OCI-LY1 (cell line): ENCODE measurements at regions not wholly inside any gene's neighbourhood (a gene's known extent, or its start where the extent isn't known, plus 50 kb on each side); places are given as distances from the start of the nearest gene placed in this dataset.

Source experiments
- H2AFZ ChIP-seq: fragments of 200-600 bp; sonication (generic), shearing (Covaris generic); 2 replicates; pipeline ENCODE4 v1.6.0; 2014; ENCODE audit warnings: antibody characterized with exemption, mild to moderate bottlenecking, low read length
- H3F3A ChIP-seq: fragments of 200-600 bp; sonication (generic), shearing (Covaris generic); 2 replicates; pipeline ENCODE4 v1.6.0; 2014; ENCODE audit warnings: mild to moderate bottlenecking, antibody characterized with exemption, low read length, moderate library complexity; ENCODE audit not compliant: insufficient read depth
- H3K27ac ChIP-seq: fragments of 200-600 bp; sonication (generic); 2 replicates; pipeline ENCODE4 v1.5.1; 2014; ENCODE audit warnings: low read length, mixed run types, mild to moderate bottlenecking, low read depth; ENCODE audit not compliant: poor library complexity, severe bottlenecking
- H3K27me3 ChIP-seq: fragments of 200-600 bp; sonication (generic); 2 replicates; pipeline ENCODE4 v1.6.0; 2014; ENCODE audit warnings: antibody characterized with exemption, mild to moderate bottlenecking, low read length, moderate library complexity; ENCODE audit not compliant: insufficient read depth
- H3K36me3 ChIP-seq: fragments of 200-600 bp; sonication (generic); 2 replicates; pipeline ENCODE4 v1.6.1; 2014; ENCODE audit warnings: mild to moderate bottlenecking, antibody characterized with exemption, low read length, moderate library complexity, mixed read lengths; ENCODE audit not compliant: insufficient read depth
- H3K4me1 ChIP-seq: fragments of 200-600 bp; sonication (generic); 2 replicates; pipeline ENCODE4 v1.5.1; 2014; ENCODE audit warnings: mild to moderate bottlenecking, low read length, moderate library complexity; ENCODE audit not compliant: insufficient read depth, severe bottlenecking
- H3K4me2 ChIP-seq: fragments of 200-600 bp; sonication (generic), shearing (Covaris generic); 2 replicates; pipeline ENCODE4 v1.6.1; 2014; ENCODE audit warnings: low read length
- H3K4me3 ChIP-seq: fragments of 200-600 bp; sonication (generic); 2 replicates; pipeline ENCODE4 v1.5.1; 2014; ENCODE audit warnings: low read length, low read depth, mild to moderate bottlenecking, mixed read lengths; ENCODE audit not compliant: poor library complexity, severe bottlenecking
- H3K79me2 ChIP-seq: fragments of 200-600 bp; shearing (Covaris generic); 2 replicates; pipeline ENCODE4 v1.6.1; 2016; ENCODE audit warnings: mixed run types, low read length, mixed read lengths; ENCODE audit not compliant: insufficient read depth
- H3K9ac ChIP-seq: fragments of 200-600 bp; sonication (generic), shearing (Covaris generic); 2 replicates; pipeline ENCODE4 v1.6.1; 2014; ENCODE audit warnings: mild to moderate bottlenecking, low read length, mixed read lengths
- H3K9me2 ChIP-seq: fragments of 200-600 bp; sonication (generic), shearing (Covaris generic); 2 replicates; pipeline ENCODE4 v1.6.1; 2014; ENCODE audit warnings: low read depth, mild to moderate bottlenecking, low read length, mixed read lengths
- H3K9me3 ChIP-seq: fragments of 200-600 bp; shearing (Covaris generic); 2 replicates; pipeline ENCODE4 v1.6.1; 2014; ENCODE audit warnings: low read length, mixed read lengths
- H4K20me1 ChIP-seq: fragments of 200-600 bp; sonication (generic), shearing (Covaris generic); 2 replicates; pipeline ENCODE4 v1.6.0; 2016; ENCODE audit warnings: mild to moderate bottlenecking, low read length; ENCODE audit not compliant: insufficient read depth
- EZH2 ChIP-seq: fragments of 200-600 bp; sonication (generic), shearing (Covaris generic); IDR thresholded peaks from 2 replicates; pipeline ENCODE4 v1.8.0; 2017; ENCODE audit warnings: borderline replicate concordance, mixed run types, mild to moderate bottlenecking, antibody characterized with exemption, low read length, moderate library complexity, mixed read lengths
- TF ChIP-seq, protein P1 (sequence below): fragments of 200-600 bp; sonication (generic), shearing (Covaris generic); IDR thresholded peaks from 2 replicates; pipeline ENCODE4 v1.5.1; 2017; ENCODE audit warnings: mild to moderate bottlenecking, antibody characterized with exemption, low read length, moderate library complexity, mixed read lengths

DNA sequence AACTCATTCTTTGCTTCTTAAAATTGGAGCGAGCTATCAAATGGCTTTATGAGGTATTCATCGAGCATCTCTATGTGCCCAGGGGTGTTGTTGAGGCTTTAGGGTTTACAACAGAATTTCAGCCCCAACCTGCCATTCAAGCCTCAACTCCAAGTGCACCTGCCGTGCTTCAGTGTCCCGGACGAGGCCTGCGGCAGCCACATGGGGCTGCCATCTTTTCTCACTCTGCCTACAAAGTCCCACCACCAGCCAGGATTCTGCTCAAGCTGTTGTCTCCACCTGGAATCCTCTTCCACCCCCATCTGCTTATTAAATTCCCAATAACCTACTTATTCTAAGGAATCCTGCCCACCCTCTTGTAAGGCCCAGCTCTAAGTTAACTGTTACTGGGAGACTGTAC lies 242.4 kb downstream of the OPA1 start:
- H3K9me2 ChIP-seq: no peaks in the 10 kb centered on the region
- H3K4me3 ChIP-seq: no peak overlapping the region
- H3F3A ChIP-seq: no peaks in the 10 kb centered on the region
- no peak overlapping the region for H2AFZ ChIP-seq
- no peaks in the 10 kb centered on the region for H3K36me3 ChIP-seq
- TF ChIP-seq EZH2: no peak
- TF ChIP-seq, protein P1, sequence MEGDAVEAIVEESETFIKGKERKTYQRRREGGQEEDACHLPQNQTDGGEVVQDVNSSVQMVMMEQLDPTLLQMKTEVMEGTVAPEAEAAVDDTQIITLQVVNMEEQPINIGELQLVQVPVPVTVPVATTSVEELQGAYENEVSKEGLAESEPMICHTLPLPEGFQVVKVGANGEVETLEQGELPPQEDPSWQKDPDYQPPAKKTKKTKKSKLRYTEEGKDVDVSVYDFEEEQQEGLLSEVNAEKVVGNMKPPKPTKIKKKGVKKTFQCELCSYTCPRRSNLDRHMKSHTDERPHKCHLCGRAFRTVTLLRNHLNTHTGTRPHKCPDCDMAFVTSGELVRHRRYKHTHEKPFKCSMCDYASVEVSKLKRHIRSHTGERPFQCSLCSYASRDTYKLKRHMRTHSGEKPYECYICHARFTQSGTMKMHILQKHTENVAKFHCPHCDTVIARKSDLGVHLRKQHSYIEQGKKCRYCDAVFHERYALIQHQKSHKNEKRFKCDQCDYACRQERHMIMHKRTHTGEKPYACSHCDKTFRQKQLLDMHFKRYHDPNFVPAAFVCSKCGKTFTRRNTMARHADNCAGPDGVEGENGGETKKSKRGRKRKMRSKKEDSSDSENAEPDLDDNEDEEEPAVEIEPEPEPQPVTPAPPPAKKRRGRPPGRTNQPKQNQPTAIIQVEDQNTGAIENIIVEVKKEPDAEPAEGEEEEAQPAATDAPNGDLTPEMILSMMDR: no peak
- H3K27me3 ChIP-seq: no peaks in the 10 kb centered on the region; the same call in 1 of the 2 replicates
- no peaks in the 10 kb centered on the region for H4K20me1 ChIP-seq
- H3K9ac ChIP-seq: no peak overlapping the region
- H3K9me3 ChIP-seq: no peaks in the 10 kb centered on the region
- H3K4me2 ChIP-seq: no peak overlapping the region
- H3K4me1 ChIP-seq: no peaks in the 10 kb centered on the region
- H3K27ac ChIP-seq: no peak overlapping the region
- H3K79me2 ChIP-seq: no peaks in the 10 kb centered on the region

DNA sequence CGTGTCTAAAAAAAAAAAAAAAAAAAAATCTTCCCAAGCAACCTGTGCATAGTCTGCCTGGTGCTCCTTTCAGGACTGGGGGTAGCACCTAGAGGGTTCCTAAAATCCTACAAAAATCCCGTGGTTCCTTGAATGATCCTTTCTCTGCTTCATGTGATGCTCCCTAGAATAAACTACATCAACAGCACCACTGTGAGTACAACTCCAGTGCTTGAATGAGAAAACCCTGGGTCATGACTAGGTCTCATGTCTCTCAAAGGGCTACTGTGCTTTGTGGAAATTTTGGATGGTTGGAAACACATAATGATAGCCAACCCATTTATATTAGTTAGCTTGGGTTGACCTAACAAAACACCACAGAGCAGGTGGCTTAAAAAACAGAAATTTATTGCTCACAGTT lies 243.5 kb downstream of the OPA1 start:
- H3K9me3 ChIP-seq: no peaks in the 10 kb centered on the region
- H3K4me1 ChIP-seq: no peaks in the 10 kb centered on the region
- H3K36me3 ChIP-seq: no peaks in the 10 kb centered on the region
- no peak overlapping the region for H2AFZ ChIP-seq
- no peaks in the 10 kb centered on the region; the same call in 1 of the 2 replicates for H3K27me3 ChIP-seq
- TF ChIP-seq, protein P1: no peak
- TF ChIP-seq EZH2: no peak
- H3K79me2 ChIP-seq: no peaks in the 10 kb centered on the region
- no peak overlapping the region for H3K9ac ChIP-seq
- H3K4me3 ChIP-seq: no peak overlapping the region
- no peaks in the 10 kb centered on the region for H4K20me1 ChIP-seq
- H3K4me2 ChIP-seq: no peak overlapping the region
- no peak overlapping the region for H3K27ac ChIP-seq
- no peaks in the 10 kb centered on the region for H3K9me2 ChIP-seq
- H3F3A ChIP-seq: no peaks in the 10 kb centered on the region

DNA sequence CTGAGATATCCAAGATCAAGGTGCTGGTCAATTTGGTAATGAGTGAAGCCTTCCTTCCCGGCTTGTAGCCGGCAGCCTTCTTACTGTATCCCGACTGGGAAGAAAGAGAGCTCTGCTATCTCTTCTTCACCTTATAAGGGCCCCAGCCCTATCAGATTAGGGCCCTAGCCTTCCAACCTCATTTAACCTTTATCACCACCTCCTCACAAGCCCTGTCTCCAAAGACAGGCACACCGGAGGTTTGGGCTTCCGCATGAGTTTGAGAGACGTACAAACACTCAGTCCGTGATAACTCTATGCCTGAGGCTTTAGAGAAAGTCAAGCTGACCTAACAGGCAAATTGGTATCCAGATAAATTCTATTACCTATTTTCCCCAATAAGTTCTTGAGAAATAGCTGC lies 243.9 kb downstream of the OPA1 start:
- no peaks in the 10 kb centered on the region for H3K9me3 ChIP-seq
- no peak overlapping the region for H3K4me3 ChIP-seq
- H2AFZ ChIP-seq: no peak overlapping the region
- no peak overlapping the region for H3K4me2 ChIP-seq
- no peaks in the 10 kb centered on the region for H3K4me1 ChIP-seq
- no peak overlapping the region for H3K9ac ChIP-seq
- H3K79me2 ChIP-seq: no peaks in the 10 kb centered on the region
- no peaks in the 10 kb centered on the region for H3K9me2 ChIP-seq
- TF ChIP-seq, protein P1: no peak
- TF ChIP-seq EZH2: no peak
- no peaks in the 10 kb centered on the region for H4K20me1 ChIP-seq
- no peaks in the 10 kb centered on the region; the same call in 1 of the 2 replicates for H3K27me3 ChIP-seq
- H3K27ac ChIP-seq: no peak overlapping the region
- no peaks in the 10 kb centered on the region for H3K36me3 ChIP-seq
- H3F3A ChIP-seq: no peaks in the 10 kb centered on the region
